Mammary epithelial cell (primary cell): ENCODE measurements at regions not wholly inside any gene's neighbourhood (a gene's known extent, or its start where the extent isn't known, plus 50 kb on each side); places are given as distances from the start of the nearest gene placed in this dataset.

Experiments
- EZH2 ChIP-seq: IDR thresholded peaks from 2 replicates; pipeline ENCODE4 v1.6.1; 2012; ENCODE audit warnings: low read length, inconsistent platforms, borderline replicate concordance
- TF ChIP-seq, protein P1 (sequence below), 2 donors: IDR thresholded peaks in 1 of 2; conservative IDR thresholded peaks in 1 of 2; 2 replicates each; pipeline ENCODE4 v1.5.1; 2011 to 2012; ENCODE audit warnings: inconsistent platforms in 2 of 2, low read length in 2 of 2, mild to moderate bottlenecking in 2 of 2, control low read depth in 1 of 2, low read depth in 1 of 2; ENCODE audit not compliant: insufficient read depth in 1 of 2; ENCODE audit errors: extremely low read depth in 1 of 2

DNA sequence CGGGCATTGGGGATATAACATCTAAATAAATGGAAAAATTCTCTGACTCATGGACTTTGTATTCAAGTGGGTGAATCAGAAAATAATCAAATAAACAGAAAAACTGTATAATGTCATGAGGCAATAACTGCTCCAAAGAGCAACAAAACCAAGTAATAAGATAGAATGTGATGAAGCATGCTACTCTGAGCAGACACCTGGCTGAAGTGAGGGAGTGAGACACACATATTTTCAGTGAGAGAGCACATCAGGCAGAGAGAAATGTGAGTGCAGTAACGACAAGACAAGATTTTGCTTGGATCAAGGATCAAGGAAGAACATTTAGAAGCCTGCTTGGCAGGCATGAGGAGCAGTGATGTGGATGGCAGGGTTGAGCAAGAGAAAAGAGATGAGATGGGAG is 75.8 kb upstream of the CCDC91 start:
- TF ChIP-seq, protein P1, sequence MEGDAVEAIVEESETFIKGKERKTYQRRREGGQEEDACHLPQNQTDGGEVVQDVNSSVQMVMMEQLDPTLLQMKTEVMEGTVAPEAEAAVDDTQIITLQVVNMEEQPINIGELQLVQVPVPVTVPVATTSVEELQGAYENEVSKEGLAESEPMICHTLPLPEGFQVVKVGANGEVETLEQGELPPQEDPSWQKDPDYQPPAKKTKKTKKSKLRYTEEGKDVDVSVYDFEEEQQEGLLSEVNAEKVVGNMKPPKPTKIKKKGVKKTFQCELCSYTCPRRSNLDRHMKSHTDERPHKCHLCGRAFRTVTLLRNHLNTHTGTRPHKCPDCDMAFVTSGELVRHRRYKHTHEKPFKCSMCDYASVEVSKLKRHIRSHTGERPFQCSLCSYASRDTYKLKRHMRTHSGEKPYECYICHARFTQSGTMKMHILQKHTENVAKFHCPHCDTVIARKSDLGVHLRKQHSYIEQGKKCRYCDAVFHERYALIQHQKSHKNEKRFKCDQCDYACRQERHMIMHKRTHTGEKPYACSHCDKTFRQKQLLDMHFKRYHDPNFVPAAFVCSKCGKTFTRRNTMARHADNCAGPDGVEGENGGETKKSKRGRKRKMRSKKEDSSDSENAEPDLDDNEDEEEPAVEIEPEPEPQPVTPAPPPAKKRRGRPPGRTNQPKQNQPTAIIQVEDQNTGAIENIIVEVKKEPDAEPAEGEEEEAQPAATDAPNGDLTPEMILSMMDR (conservative IDR thresholded peaks at IDR 0.05 in 1 of 2, IDR thresholded peaks at IDR 0.05 in 1 of 2; ENCODE audit: extremely low read depth in 1 of 2, insufficient read depth in 1 of 2, low read depth in 1 of 2, low read length in 2 of 2) = no peak
- no peak for TF ChIP-seq EZH2
